ENCODE measurements at regions not wholly inside any gene's neighbourhood (a gene's known extent, or its start where the extent isn't known, plus 50 kb on each side); places are given as distances from the start of the nearest gene placed in this dataset.

GRCh38 chr5:107242411-107243219, 428.1 kb downstream of the EFNA5 start:
- Histone ChIP-seq H3K27me3 (replicated peaks; ENCODE audit: insufficient read depth, low read depth, low read length, poor library complexity) (no peaks in the 10 kb centered on the region), H3K9me3 (ENCODE audit: low read depth, low read length, poor library complexity, severe bottlenecking) (no peaks in the 10 kb centered on the region), H3K27ac (ENCODE audit: low read depth, low read length, poor library complexity, severe bottlenecking) (no peak overlapping the region), H3K4me3 (ENCODE audit: low read depth, low read length, poor library complexity, severe bottlenecking) (no peak overlapping the region), H3K4me1 (ENCODE audit: insufficient read depth, low read length, poor library complexity, severe bottlenecking) (peaks cover under 1% of the 10 kb centered on the region), H3K36me3 (ENCODE audit: insufficient read depth, low read length, poor library complexity, severe bottlenecking) (no peaks in the 10 kb centered on the region)
- TF ChIP-seq EZH2 (IDR thresholded peaks at IDR 0.05; ENCODE audit: borderline replicate concordance, low read depth, low read length, poor library complexity, severe bottlenecking) (no peak), CTCF (conservative IDR thresholded peaks at IDR 0.05; ENCODE audit: low read depth, low read length) (no peak)
- BruUV-seq (replicated peaks), result no TSS peak
- ChIA-PET POLR2A (ENCODE audit: low non-redundant PET) (no interaction called here), CTCF (no interaction called here)
- intact Hi-C loops (cut with micrococcal nuclease; ENCODE audit: unreplicated experiment), result loop anchor here (10.0 kb wide), 3 partner anchors 332 to 488 kb away; partner anchors contain the start of gene EFNA5
- no peak for DNase-seq (ENCODE audit: low spot score)

GRCh38 chr5:107241841-107242240, 428.9 kb downstream of the EFNA5 start:
- no peaks in the 10 kb centered on the region for H3K9me3 ChIP-seq (ENCODE audit: low read depth, low read length, poor library complexity, severe bottlenecking)
- POLR2A ChIA-PET (ENCODE audit: low non-redundant PET), result no interaction called here
- H3K4me3 ChIP-seq (ENCODE audit: low read depth, low read length, poor library complexity, severe bottlenecking), result no peak overlapping the region
- no peaks in the 10 kb centered on the region for H3K36me3 ChIP-seq (ENCODE audit: insufficient read depth, low read length, poor library complexity, severe bottlenecking)
- intact Hi-C loops (cut with micrococcal nuclease; ENCODE audit: unreplicated experiment), result loop anchor here (10.0 kb wide), 3 partner anchors 333 to 487 kb away; partner anchors contain the start of gene EFNA5
- DNase-seq (ENCODE audit: low spot score), result no peak
- no peaks in the 10 kb centered on the region for H3K27me3 ChIP-seq (replicated peaks; ENCODE audit: insufficient read depth, low read depth, low read length, poor library complexity)
- no peak overlapping the region for H3K27ac ChIP-seq (ENCODE audit: low read depth, low read length, poor library complexity, severe bottlenecking)
- TF ChIP-seq EZH2 (IDR thresholded peaks at IDR 0.05; ENCODE audit: borderline replicate concordance, low read depth, low read length, poor library complexity, severe bottlenecking) (no peak), CTCF (conservative IDR thresholded peaks at IDR 0.05; ENCODE audit: low read depth, low read length) (no peak)
- no TSS peak for BruUV-seq (replicated peaks)
- CTCF ChIA-PET, result no interaction called here
- no peaks in the 10 kb centered on the region for H3K4me1 ChIP-seq (ENCODE audit: insufficient read depth, low read length, poor library complexity, severe bottlenecking)

- POLR2A ChIA-PET (ENCODE audit: low non-redundant PET), result no interaction called here
- peak overlapping the region; percentile 35 for H3K27ac ChIP-seq (ENCODE audit: low read depth, low read length, poor library complexity, severe bottlenecking)
- TF ChIP-seq CTCF (conservative IDR thresholded peaks at IDR 0.05; ENCODE audit: low read depth, low read length), result no peak
- no peak for TF ChIP-seq EZH2 (IDR thresholded peaks at IDR 0.05; ENCODE audit: borderline replicate concordance, low read depth, low read length, poor library complexity, severe bottlenecking)
- CTCF ChIA-PET, result no interaction called here
- peaks cover 22% of the 10 kb centered on the region for H3K4me1 ChIP-seq (ENCODE audit: insufficient read depth, low read length, poor library complexity, severe bottlenecking)
- no peaks in the 10 kb centered on the region for H3K27me3 ChIP-seq (replicated peaks; ENCODE audit: insufficient read depth, low read depth, low read length, poor library complexity)
- peak; percentile 78 for DNase-seq (ENCODE audit: low spot score)
- no TSS peak for BruUV-seq (replicated peaks)
- peak overlapping the region; percentile 12 for H3K4me3 ChIP-seq (ENCODE audit: low read depth, low read length, poor library complexity, severe bottlenecking)
- intact Hi-C loops (cut with micrococcal nuclease; ENCODE audit: unreplicated experiment), result no loop called here
- no peaks in the 10 kb centered on the region for H3K9me3 ChIP-seq (ENCODE audit: low read depth, low read length, poor library complexity, severe bottlenecking)
- no peaks in the 10 kb centered on the region for H3K36me3 ChIP-seq (ENCODE audit: insufficient read depth, low read length, poor library complexity, severe bottlenecking)
These were observed 435.6 kb downstream of the EFNA5 start for GRCh38 chr5:107235167-107235566.

Measured in A673 (cell line).